Naive thymus-derived CD4-positive, alpha-beta T cell (primary cell): ENCODE measurements at regions not wholly inside any gene's neighbourhood (a gene's known extent, or its start where the extent isn't known, plus 50 kb on each side); places are given as distances from the start of the nearest gene placed in this dataset.

Source experiments
- ATAC-seq: fragments of 150-1000 bp; cut with Tn5 transposase; 2 replicates; pipeline ENCODE4 v1.10.0; 2021; ENCODE audit warnings: mild to moderate bottlenecking, moderate library complexity
- CTCF ChIA-PET: fragments of 350-600 bp; sonication (Branson Sonifier 250); formaldehyde crosslinking; loops from one replicate; lab custom pipeline; 2021; ENCODE audit warnings: antibody characterized with exemption; lab: Charles Lee
- POLR2A ChIA-PET: fragments of 350-600 bp; sonication (Branson Sonifier 250); formaldehyde crosslinking; loops from one replicate; lab custom pipeline; 2021; ENCODE audit warnings: antibody characterized with exemption, inconsistent platforms; lab: Charles Lee
- DNase-seq, 9 donors: peaks; one replicate each; pipeline versions ENCODE4 v3.0.0 to v3.0.0-alpha.2; 2020 to 2022; ENCODE audit warnings: mixed read lengths in 1 of 9
- H3K27ac ChIP-seq: one replicate; pipeline ENCODE4 v1.7.0; 2013; ENCODE audit warnings: mild to moderate bottlenecking, low read depth, low read length, moderate library complexity
- H3K27me3 ChIP-seq, 2 donors: one replicate each; pipeline ENCODE4 v1.7.0; 2013; ENCODE audit warnings: low read length in 2 of 2, mild to moderate bottlenecking in 2 of 2, moderate library complexity in 2 of 2; ENCODE audit not compliant: control insufficient read depth in 2 of 2, insufficient read depth in 2 of 2
- H3K36me3 ChIP-seq, 3 experiments: 1 replicate in 2 of 3; 2 replicates in 1 of 3; pipeline ENCODE4 v1.7.0; 2013; ENCODE audit warnings: low read length in 3 of 3, mild to moderate bottlenecking in 3 of 3, moderate library complexity in 1 of 3; ENCODE audit not compliant: insufficient read depth in 3 of 3, control insufficient read depth in 2 of 3
- H3K4me1 ChIP-seq, 2 donors: one replicate each; pipeline ENCODE4 v1.7.0; 2013; ENCODE audit warnings: low read length in 2 of 2, mild to moderate bottlenecking in 2 of 2, moderate library complexity in 1 of 2; ENCODE audit not compliant: control insufficient read depth in 2 of 2, insufficient read depth in 2 of 2
- H3K4me3 ChIP-seq: 2 replicates; pipeline ENCODE4 v1.7.0; 2013; ENCODE audit warnings: mild to moderate bottlenecking, low read length
- H3K9me3 ChIP-seq, 3 experiments: 1 replicate in 2 of 3; 2 replicates in 1 of 3; pipeline ENCODE4 v1.7.0; 2013; ENCODE audit warnings: low read length in 3 of 3; ENCODE audit not compliant: control insufficient read depth in 2 of 3
- H3K27ac Mint-ChIP-seq, 9 donors: one replicate each; pipeline ENCODE4 v1.8.0; 2020 to 2022; ENCODE audit warnings: mixed read lengths in 9 of 9, mild to moderate bottlenecking in 8 of 9, moderate library complexity in 5 of 9, inconsistent platforms in 2 of 9
- H3K27me3 Mint-ChIP-seq, 5 donors: one replicate each; pipeline ENCODE4 v1.8.0; 2021 to 2022; ENCODE audit warnings: mixed read lengths in 5 of 5, mild to moderate bottlenecking in 1 of 5
- H3K36me3 Mint-ChIP-seq, 5 donors: one replicate each; pipeline ENCODE4 v1.8.0; 2020 to 2022; ENCODE audit warnings: mixed read lengths in 5 of 5, mild to moderate bottlenecking in 3 of 5, inconsistent platforms in 1 of 5
- H3K4me1 Mint-ChIP-seq, 7 donors: one replicate each; pipeline ENCODE4 v1.8.0; 2020 to 2022; ENCODE audit warnings: mixed read lengths in 7 of 7, mild to moderate bottlenecking in 3 of 7, inconsistent platforms in 1 of 7
- H3K4me3 Mint-ChIP-seq, 10 donors: one replicate each; pipeline ENCODE4 v1.8.0; 2020 to 2022; ENCODE audit warnings: mild to moderate bottlenecking in 10 of 10, mixed read lengths in 10 of 10, moderate library complexity in 6 of 10, inconsistent platforms in 2 of 10
- H3K9me3 Mint-ChIP-seq, 11 donors: one replicate each; pipeline ENCODE4 v1.8.0; 2020 to 2022; ENCODE audit warnings: mixed read lengths in 11 of 11, mild to moderate bottlenecking in 4 of 11, inconsistent platforms in 1 of 11, moderate library complexity in 1 of 11
- intact Hi-C, 2 donors: fragments of 100-400 bp; cut with micrococcal nuclease; formaldehyde crosslinking; loops; one replicate each; pipeline ENCODE4 v1.15.1; 2023

- Mint-ChIP-seq H3K27ac (no peak overlapping the region), H3K9me3 (peaks cover 2 to 43% (median 17%) of the 10 kb centered on the region in 11 donors), H3K4me1 (no peaks in the 10 kb centered on the region), H3K4me3 (no peak overlapping the region), H3K27me3 (no peaks in the 10 kb centered on the region), H3K36me3 (peaks cover 0 to 4% (median 0%) of the 10 kb centered on the region in 5 donors)
- no peak overlapping the region for H3K4me3 ChIP-seq
- DNase-seq (no peak), ATAC-seq (no peak)
- H3K27me3 ChIP-seq: no peaks in the 10 kb centered on the region
- no peaks in the 10 kb centered on the region for H3K4me1 ChIP-seq
- no peaks in the 10 kb centered on the region for H3K36me3 ChIP-seq
- ChIA-PET POLR2A (no interaction called here), CTCF (no interaction called here)
- intact Hi-C loops: no loop called here
- no peaks in the 10 kb centered on the region for H3K9me3 ChIP-seq
- no peak overlapping the region for H3K27ac ChIP-seq
These were observed 157.1 kb upstream of the CDH6 start for GRCh38 chr5:31036411-31036810.

DNA sequence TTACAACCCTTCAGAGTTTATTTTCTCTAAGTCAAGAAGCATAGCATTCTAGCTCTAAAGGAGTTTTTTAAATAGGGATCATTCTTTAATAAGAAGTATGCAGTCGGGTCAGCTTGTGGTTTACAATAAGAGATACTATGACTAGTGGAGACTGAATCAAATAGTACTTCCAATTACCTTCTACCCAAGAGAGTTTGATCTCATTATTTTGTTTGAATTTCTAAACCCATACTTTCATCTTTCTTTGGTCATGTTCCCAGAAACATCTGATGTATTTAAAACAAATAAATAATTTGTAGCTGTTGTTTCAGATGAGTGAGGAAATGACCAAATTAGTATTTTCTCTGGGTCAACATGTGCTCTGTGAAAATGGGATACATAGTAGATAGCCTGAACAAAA lies 160.2 kb upstream of the CDH6 start:
- CTCF ChIA-PET: no interaction called here
- POLR2A ChIA-PET: no interaction called here
- no peak overlapping the region for H3K4me3 Mint-ChIP-seq

GRCh38 chr5:31029925-31030324 lies 163.6 kb upstream of the CDH6 start:
- intact Hi-C loops: no loop called here
- ATAC-seq: no peak
- Histone ChIP-seq H3K36me3 (no peaks in the 10 kb centered on the region), H3K4me1 (no peaks in the 10 kb centered on the region), H3K27me3 (no peaks in the 10 kb centered on the region), H3K4me3 (no peak overlapping the region), H3K9me3 (no peaks in the 10 kb centered on the region), H3K27ac (no peak overlapping the region)
- no peak for DNase-seq
- no peaks in the 10 kb centered on the region for H3K27me3 Mint-ChIP-seq
- H3K4me3 Mint-ChIP-seq: no peak overlapping the region
- no peak overlapping the region for H3K27ac Mint-ChIP-seq
- ChIA-PET POLR2A (no interaction called here), CTCF (no interaction called here)
- H3K9me3 Mint-ChIP-seq: peaks cover 0 to 14% (median 2%) of the 10 kb centered on the region in 11 donors
- H3K36me3 Mint-ChIP-seq: no peaks in the 10 kb centered on the region
- no peaks in the 10 kb centered on the region for H3K4me1 Mint-ChIP-seq

More for the DNA sequence above, 160.2 kb upstream of the CDH6 start:
- Mint-ChIP-seq H3K27ac (no peak overlapping the region), H3K27me3 (no peaks in the 10 kb centered on the region), H3K4me1 (no peaks in the 10 kb centered on the region), H3K9me3 (peaks cover 2 to 22% (median 10%) of the 10 kb centered on the region in 11 donors), H3K36me3 (peaks cover 0 to 3% (median 0%) of the 10 kb centered on the region in 5 donors)
- Histone ChIP-seq H3K4me3 (no peak overlapping the region), H3K27me3 (no peaks in the 10 kb centered on the region), H3K27ac (no peak overlapping the region), H3K9me3 (no peaks in the 10 kb centered on the region), H3K4me1 (no peaks in the 10 kb centered on the region), H3K36me3 (no peaks in the 10 kb centered on the region)
- intact Hi-C loops: no loop called here
- ATAC-seq (no peak), DNase-seq (no peak)

DNA sequence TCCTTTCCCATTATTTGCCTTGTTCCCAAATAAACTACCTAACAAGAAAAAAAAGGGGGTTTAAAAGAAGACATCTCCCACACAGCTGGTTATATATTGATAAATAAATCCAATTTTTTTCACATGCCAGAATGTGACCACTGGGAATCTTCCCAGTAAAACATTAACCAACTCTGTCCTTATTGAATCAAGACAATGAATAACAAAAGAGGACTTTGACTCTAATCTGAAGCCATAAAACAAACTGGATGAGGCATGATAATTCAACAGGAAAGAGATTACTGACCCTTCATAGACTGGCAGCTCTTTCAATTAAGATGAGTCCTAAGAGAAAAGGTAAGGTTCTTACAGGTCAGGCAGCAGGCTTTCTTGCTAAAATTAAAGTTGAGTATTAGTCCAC lies 165.8 kb upstream of the CDH6 start:
- no peak for ATAC-seq
- Mint-ChIP-seq H3K4me1 (peaks cover 0 to 1% (median 0%) of the 10 kb centered on the region in 7 donors), H3K9me3 (peaks cover 0 to 14% (median under 1%) of the 10 kb centered on the region in 11 donors), H3K27me3 (no peaks in the 10 kb centered on the region), H3K36me3 (no peaks in the 10 kb centered on the region), H3K4me3 (no peak overlapping the region), H3K27ac (no peak overlapping the region)
- ChIA-PET POLR2A (no interaction called here), CTCF (no interaction called here)
- Histone ChIP-seq H3K4me1 (no peaks in the 10 kb centered on the region), H3K27me3 (no peaks in the 10 kb centered on the region), H3K36me3 (no peaks in the 10 kb centered on the region), H3K4me3 (no peak overlapping the region), H3K9me3 (no peaks in the 10 kb centered on the region), H3K27ac (no peak overlapping the region)
- no peak for DNase-seq
- intact Hi-C loops: no loop called here

- Mint-ChIP-seq H3K36me3 (no peaks in the 10 kb centered on the region), H3K27ac (no peak overlapping the region), H3K27me3 (no peaks in the 10 kb centered on the region), H3K4me1 (peaks cover 0 to 1% (median 0%) of the 10 kb centered on the region in 7 donors), H3K9me3 (peaks cover 0 to 9% (median 0%) of the 10 kb centered on the region in 11 donors), H3K4me3 (no peak overlapping the region)
- Histone ChIP-seq H3K27me3 (no peaks in the 10 kb centered on the region), H3K9me3 (no peaks in the 10 kb centered on the region), H3K36me3 (no peaks in the 10 kb centered on the region), H3K4me3 (no peak overlapping the region), H3K27ac (no peak overlapping the region), H3K4me1 (no peaks in the 10 kb centered on the region)
- DNase-seq (no peak), ATAC-seq (no peak)
- ChIA-PET CTCF (no interaction called here), POLR2A (no interaction called here)
- intact Hi-C loops: no loop called here
These were observed 170.4 kb upstream of the CDH6 start for GRCh38 chr5:31023105-31023504.

DNA sequence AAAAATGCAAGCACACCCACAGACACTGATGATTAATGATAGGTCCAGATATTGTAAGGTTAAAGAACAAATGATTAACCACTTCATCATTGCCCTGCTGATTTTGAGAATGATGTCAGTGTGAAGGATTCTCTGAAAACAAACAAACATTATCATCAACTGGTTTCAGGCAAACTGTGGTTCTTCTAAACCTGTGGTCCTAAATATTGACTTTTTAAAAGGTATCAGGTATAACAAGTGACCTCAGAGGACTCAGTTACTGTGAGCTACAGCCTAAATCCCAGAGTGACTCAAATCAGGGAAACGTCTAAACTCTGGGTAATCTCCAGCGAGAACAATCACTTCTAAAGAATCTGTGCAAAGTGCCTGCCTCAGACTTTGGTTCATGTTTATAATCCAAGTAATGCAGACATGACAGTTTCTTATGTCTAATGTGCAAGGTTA lies 172.3 kb upstream of the CDH6 start:
- ChIA-PET CTCF (no interaction called here), POLR2A (no interaction called here)
- ATAC-seq: no peak
- Histone ChIP-seq H3K27me3 (no peaks in the 10 kb centered on the region), H3K36me3 (no peaks in the 10 kb centered on the region), H3K9me3 (no peaks in the 10 kb centered on the region), H3K4me1 (no peaks in the 10 kb centered on the region), H3K4me3 (no peak overlapping the region), H3K27ac (no peak overlapping the region)
- H3K4me3 Mint-ChIP-seq: no peak overlapping the region
- no peaks in the 10 kb centered on the region for H3K36me3 Mint-ChIP-seq
- intact Hi-C loops: no loop called here
- H3K4me1 Mint-ChIP-seq: peaks cover 0 to 1% (median 0%) of the 10 kb centered on the region in 7 donors
- DNase-seq: no peak
- peaks cover 0 to 7% (median 3%) of the 10 kb centered on the region in 11 donors for H3K9me3 Mint-ChIP-seq
- no peak overlapping the region for H3K27ac Mint-ChIP-seq
- H3K27me3 Mint-ChIP-seq: no peaks in the 10 kb centered on the region

DNA sequence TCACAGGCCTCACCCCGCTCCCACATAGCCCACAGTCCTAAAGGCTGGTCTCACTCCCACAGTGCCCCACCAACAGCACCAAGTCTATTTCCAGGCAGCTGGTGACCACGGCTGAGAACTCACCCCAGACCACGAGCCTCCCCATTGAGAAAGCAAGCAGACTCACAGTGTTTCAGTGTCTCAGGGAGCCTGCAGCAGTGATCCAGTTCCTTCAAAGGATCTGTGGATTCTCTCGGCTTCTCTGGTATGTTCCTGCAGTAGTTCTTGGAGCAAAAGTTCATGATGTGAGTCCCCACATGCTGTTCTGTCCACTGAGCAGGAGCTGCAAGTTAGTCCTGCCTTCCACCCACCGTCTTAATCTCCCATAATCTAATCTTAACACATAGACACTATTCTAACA lies 185.3 kb upstream of the CDH6 start:
- Mint-ChIP-seq H3K27me3 (no peaks in the 10 kb centered on the region), H3K4me3 (no peak overlapping the region), H3K4me1 (no peaks in the 10 kb centered on the region), H3K36me3 (peaks cover 0 to 9% (median 0%) of the 10 kb centered on the region in 5 donors), H3K9me3 (peaks cover 5 to 35% (median 20%) of the 10 kb centered on the region in 11 donors), H3K27ac (no peak overlapping the region)
- POLR2A ChIA-PET: no interaction called here
- DNase-seq (no peak), ATAC-seq (no peak)
- Histone ChIP-seq H3K4me1 (no peaks in the 10 kb centered on the region), H3K9me3 (no peaks in the 10 kb centered on the region), H3K4me3 (no peak overlapping the region), H3K36me3 (no peaks in the 10 kb centered on the region), H3K27ac (no peak overlapping the region), H3K27me3 (no peaks in the 10 kb centered on the region)
- CTCF ChIA-PET: no interaction called here
- intact Hi-C loops: no loop called here
